Ishikawa (cell line): ENCODE measurements at regions not wholly inside any gene's neighbourhood (a gene's known extent, or its start where the extent isn't known, plus 50 kb on each side); places are given as distances from the start of the nearest gene placed in this dataset.

Experiments
- CEBPB ChIP-seq: IDR thresholded peaks from 2 replicates; pipeline ENCODE4 v1.6.1; 2012
- CREB1 ChIP-seq: IDR thresholded peaks from 2 replicates; pipeline ENCODE4 v1.6.1; 2012; ENCODE audit warnings: low read depth
- EGR1 ChIP-seq: IDR thresholded peaks from 2 replicates; pipeline ENCODE4 v1.6.1; 2012
- EP300 ChIP-seq: IDR thresholded peaks from 2 replicates; pipeline ENCODE4 v1.6.1; 2012; ENCODE audit warnings: borderline replicate concordance
- FOXM1 ChIP-seq: IDR thresholded peaks from 2 replicates; pipeline ENCODE4 v1.6.1; 2012; ENCODE audit warnings: low read depth, borderline replicate concordance
- MAX ChIP-seq: IDR thresholded peaks from 2 replicates; pipeline ENCODE4 v1.6.1; 2012
- NFIC ChIP-seq: IDR thresholded peaks from 2 replicates; pipeline ENCODE4 v1.6.1; 2012
- RAD21 ChIP-seq: IDR thresholded peaks from 2 replicates; pipeline ENCODE4 v1.6.1; 2012; ENCODE audit warnings: low read depth
- REST ChIP-seq: IDR thresholded peaks from 2 replicates; pipeline ENCODE4 v1.6.1; 2012; ENCODE audit warnings: low read depth, mild to moderate bottlenecking
- TAF1 ChIP-seq: IDR thresholded peaks from 2 replicates; pipeline ENCODE4 v1.6.1; 2012; ENCODE audit warnings: low read depth, mild to moderate bottlenecking
- TCF12 ChIP-seq: IDR thresholded peaks from 2 replicates; pipeline ENCODE4 v1.6.1; 2012; ENCODE audit warnings: low read depth
- TEAD4 ChIP-seq: IDR thresholded peaks from 2 replicates; pipeline ENCODE4 v1.6.1; 2012
- USF1 ChIP-seq: IDR thresholded peaks from 2 replicates; pipeline ENCODE4 v1.6.1; 2012
- YY1 ChIP-seq: IDR thresholded peaks from 2 replicates; pipeline ENCODE4 v1.6.1; 2012; ENCODE audit warnings: low read depth
- ZBTB7A ChIP-seq: IDR thresholded peaks from 2 replicates; pipeline ENCODE4 v1.6.1; 2012; ENCODE audit warnings: low read depth

GRCh38 chr5:79893485-79893884 is 97.6 kb downstream of the MTX3 start:
- no peak for TF ChIP-seq CREB1
- TF ChIP-seq RAD21, result no peak
- TF ChIP-seq TAF1, result no peak
- no peak for TF ChIP-seq TEAD4

GRCh38 chr5:79890930-79891249 is 100.2 kb downstream of the MTX3 start:
- TF ChIP-seq TAF1, result no peak
- no peak for TF ChIP-seq FOXM1
- no peak for TF ChIP-seq RAD21
- TF ChIP-seq TEAD4, result no peak
- TF ChIP-seq YY1, result no peak
- no peak for TF ChIP-seq CREB1
- TF ChIP-seq TCF12, result no peak
- no peak for TF ChIP-seq EP300
- no peak for TF ChIP-seq MAX
- TF ChIP-seq EGR1, result no peak
- TF ChIP-seq USF1, result no peak
- TF ChIP-seq NFIC, result no peak
- no peak for TF ChIP-seq ZBTB7A
- TF ChIP-seq CEBPB, result no peak
- TF ChIP-seq REST, result no peak

- TF ChIP-seq TAF1 (no peak), RAD21 (no peak), ZBTB7A (no peak)
Measured at GRCh38 chr5:79890119-79890929, 100.7 kb downstream of the MTX3 start.

- TF ChIP-seq REST (no peak), TCF12 (no peak), EP300 (no peak), TAF1 (no peak), FOXM1 (no peak), RAD21 (no peak), ZBTB7A (no peak)
Measured at GRCh38 chr5:79888643-79889042, 102.4 kb downstream of the MTX3 start.

GRCh38 chr5:79886925-79887655 is 104.0 kb downstream of the MTX3 start:
- TF ChIP-seq TCF12 (no peak), EGR1 (no peak), NFIC (no peak), RAD21 (no peak), ZBTB7A (no peak), TEAD4 (no peak), CREB1 (no peak), FOXM1 (no peak), TAF1 (no peak), MAX (no peak), EP300 (no peak), YY1 (no peak), REST (no peak), USF1 (no peak), CEBPB (no peak)
